SH-SY5Y (cell line): ENCODE measurements at regions not wholly inside any gene's neighbourhood (a gene's known extent, or its start where the extent isn't known, plus 50 kb on each side); places are given as distances from the start of the nearest gene placed in this dataset.

ENCODE experiments used
- GATA2 ChIP-seq: IDR thresholded peaks from 2 replicates; pipeline ENCODE4 v1.6.1; 2011; ENCODE audit warnings: mild to moderate bottlenecking, low read depth, low read length
- GATA3 ChIP-seq: IDR thresholded peaks from 2 replicates; pipeline ENCODE4 v1.6.1; 2011; ENCODE audit warnings: low read depth, mild to moderate bottlenecking, low read length, moderate library complexity

DNA sequence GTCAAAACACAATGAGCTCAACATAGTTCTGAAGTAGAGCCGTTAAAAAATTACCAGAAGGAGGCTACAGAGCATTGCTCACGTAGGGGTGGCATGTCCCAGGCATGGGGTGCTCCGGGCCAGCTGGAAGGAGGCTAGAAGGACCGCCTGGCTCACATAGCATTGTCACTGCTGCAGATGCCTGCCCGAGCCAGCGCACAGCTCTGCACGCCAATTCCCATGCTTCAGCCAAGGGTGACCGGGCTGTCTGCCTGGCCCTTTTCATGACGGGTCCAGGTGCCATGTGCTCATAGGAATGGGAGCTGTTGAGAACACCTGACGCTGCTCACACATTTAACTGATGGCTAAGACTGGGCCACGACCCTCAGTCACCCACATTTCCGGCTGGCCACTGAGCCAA is 228.9 kb upstream of the FOXF1 start:
- TF ChIP-seq GATA2, result no peak
- TF ChIP-seq GATA3, result no peak
